DOHH2 (cell line): ENCODE measurements at regions not wholly inside any gene's neighbourhood (a gene's known extent, or its start where the extent isn't known, plus 50 kb on each side); places are given as distances from the start of the nearest gene placed in this dataset.
"Not testable (repeated sequence)": the region's sequence is repeated elsewhere in the genome, so short reads cannot be mapped to it uniquely, and the experiment has no call there.

ENCODE experiments used
- H3F3A ChIP-seq: fragments of 200-600 bp; sonication (generic), shearing (Covaris generic); 2 replicates; pipeline ENCODE4 v1.6.0; 2016; ENCODE audit warnings: antibody characterized with exemption, mild to moderate bottlenecking; ENCODE audit not compliant: control insufficient read depth, insufficient read depth
- H3K27ac ChIP-seq: fragments of 200-600 bp; sonication (generic); 2 replicates; pipeline ENCODE4 v1.5.1; 2014; ENCODE audit warnings: low read depth, mild to moderate bottlenecking, low read length, moderate library complexity
- H3K27me3 ChIP-seq: fragments of 200-600 bp; sonication (generic); 2 replicates; pipeline ENCODE4 v1.6.1; 2014; ENCODE audit warnings: mild to moderate bottlenecking, low read length, mixed read lengths; ENCODE audit not compliant: control insufficient read depth
- H3K36me3 ChIP-seq: fragments of 200-600 bp; sonication (generic); 2 replicates; pipeline ENCODE4 v1.6.1; 2014; ENCODE audit warnings: mild to moderate bottlenecking, low read length, moderate library complexity, mixed read lengths; ENCODE audit not compliant: control insufficient read depth
- H3K4me1 ChIP-seq: fragments of 200-600 bp; sonication (generic); 2 replicates; pipeline ENCODE4 v1.6.1; 2014; ENCODE audit warnings: mild to moderate bottlenecking, low read length, mixed read lengths; ENCODE audit not compliant: control insufficient read depth
- H3K4me2 ChIP-seq: fragments of 200-600 bp; sonication (generic); 2 replicates; pipeline ENCODE4 v1.6.0; 2014; ENCODE audit warnings: mild to moderate bottlenecking, low read length, moderate library complexity
- H3K4me3 ChIP-seq: fragments of 200-600 bp; sonication (generic); 2 replicates; pipeline ENCODE4 v1.5.1; 2014; ENCODE audit warnings: mild to moderate bottlenecking, low read length, mixed read lengths
- H3K79me2 ChIP-seq: fragments of 200-600 bp; sonication (generic); 2 replicates; pipeline ENCODE4 v1.6.1; 2014; ENCODE audit warnings: mild to moderate bottlenecking, low read length, mixed read lengths; ENCODE audit not compliant: control insufficient read depth
- H3K9me2 ChIP-seq: fragments of 200-600 bp; sonication (generic); replicated peaks from 2 replicates; pipeline ENCODE4 v1.6.1; 2014; ENCODE audit warnings: mild to moderate bottlenecking, low read length, mixed read lengths; ENCODE audit not compliant: control insufficient read depth
- H3K9me3 ChIP-seq: fragments of 200-600 bp; sonication (generic); 2 replicates; pipeline ENCODE4 v1.6.1; 2014; ENCODE audit warnings: antibody characterized with exemption, low read length, mixed read lengths; ENCODE audit not compliant: control insufficient read depth, insufficient read depth
- H4K20me1 ChIP-seq: fragments of 200-600 bp; sonication (generic); 2 replicates; pipeline ENCODE4 v1.6.0; 2014; ENCODE audit warnings: low read depth, mild to moderate bottlenecking, antibody characterized with exemption, low read length, moderate library complexity; ENCODE audit not compliant: control insufficient read depth, insufficient read depth
- CTCF ChIP-seq: fragments of 200-600 bp; sonication (generic); IDR thresholded peaks from one replicate; pipeline ENCODE4 v1.5.1; 2014; ENCODE audit warnings: antibody characterized with exemption, mild to moderate bottlenecking, low read depth, low read length; ENCODE audit not compliant: poor library complexity, severe bottlenecking
- EZH2phosphoT487 ChIP-seq: fragments of 200-600 bp; sonication (generic); IDR thresholded peaks from 2 replicates; pipeline ENCODE4 v1.6.1; 2017; ENCODE audit warnings: borderline replicate concordance, mild to moderate bottlenecking, antibody characterized with exemption, low read length, moderate library complexity, mixed read lengths

- Histone ChIP-seq H4K20me1 (no peaks in the 10 kb centered on the region), H3K4me3 (no peak overlapping the region), H3K79me2 (no peaks in the 10 kb centered on the region), H3K4me1 (0 out of 2 replicates have a peak, but pooled peaks cover 3% of the 10 kb centered on the region), H3K27ac (no peak overlapping the region), H3K9me2 (no peaks in the 10 kb centered on the region; the same call in 1 of the 2 replicates), H3K27me3 (0 out of 2 replicates have a peak, but pooled peaks cover 2% of the 10 kb centered on the region), H3F3A (no peaks in the 10 kb centered on the region), H3K36me3 (no peaks in the 10 kb centered on the region), H3K9me3 (no peaks in the 10 kb centered on the region), H3K4me2 (no peak overlapping the region)
- TF ChIP-seq EZH2phosphoT487 (no peak), CTCF (no peak)
Observed at GRCh38 chr7:112957901-112958300, 128.7 kb downstream of the GPR85 start.

- H3K4me1 ChIP-seq: not testable (repeated sequence)
Observed at GRCh38 chr7:112953031-112953430, 133.6 kb downstream of the GPR85 start.

GRCh38 chr7:112951070-112951469, 135.6 kb downstream of the GPR85 start:
- Histone ChIP-seq H4K20me1 (no peaks in the 10 kb centered on the region), H3K36me3 (no peaks in the 10 kb centered on the region), H3K9me2 (no peaks in the 10 kb centered on the region; the same call in 1 of the 2 replicates), H3K27me3 (0 out of 2 replicates have a peak, but pooled peaks cover 2% of the 10 kb centered on the region), H3F3A (no peaks in the 10 kb centered on the region), H3K4me2 (no peak overlapping the region), H3K79me2 (no peaks in the 10 kb centered on the region), H3K4me1 (no peaks in the 10 kb centered on the region), H3K4me3 (no peak overlapping the region), H3K27ac (no peak overlapping the region), H3K9me3 (no peaks in the 10 kb centered on the region)
- TF ChIP-seq CTCF: no peak
- no peak for TF ChIP-seq EZH2phosphoT487

More at GRCh38 chr7:112953031-112953430, 133.6 kb downstream of the GPR85 start:
- not testable (repeated sequence) for H4K20me1 ChIP-seq, H3K79me2 ChIP-seq, H3F3A ChIP-seq, H3K4me3 ChIP-seq, H3K36me3 ChIP-seq, H3K4me2 ChIP-seq, H3K9me3 ChIP-seq, H3K27me3 ChIP-seq, H3K27ac ChIP-seq, H3K9me2 ChIP-seq

- H3K4me1 ChIP-seq, H3K9me3 ChIP-seq, H3F3A ChIP-seq, H3K27ac ChIP-seq, H3K4me2 ChIP-seq, H3K4me3 ChIP-seq, H3K27me3 ChIP-seq, H4K20me1 ChIP-seq, H3K36me3 ChIP-seq, H3K9me2 ChIP-seq, H3K79me2 ChIP-seq: not testable (repeated sequence)
Observed at GRCh38 chr7:112949682-112950081, 136.9 kb downstream of the GPR85 start.
